Smooth muscle cell (in vitro differentiated cells): ENCODE measurements at regions not wholly inside any gene's neighbourhood (a gene's known extent, or its start where the extent isn't known, plus 50 kb on each side); places are given as distances from the start of the nearest gene placed in this dataset.
"Not testable (repeated sequence)": the region's sequence is repeated elsewhere in the genome, so short reads cannot be mapped to it uniquely, and the experiment has no call there.

Experiments
- DNase-seq: peaks from one replicate; lab custom pipeline; 2025; ENCODE audit not compliant: unreplicated experiment; lab: John Stamatoyannopoulos, UW
- H2AFZ ChIP-seq: fragments of 200-600 bp; sonication (generic); 2 replicates; pipeline ENCODE4 v1.6.0; 2016; ENCODE audit warnings: antibody characterized with exemption, low read depth, mild to moderate bottlenecking
- H3F3A ChIP-seq: fragments of 200-600 bp; sonication (generic); 2 replicates; pipeline ENCODE4 v1.6.0; 2017; ENCODE audit warnings: antibody characterized with exemption, low read depth
- H3K27ac ChIP-seq: fragments of 200-600 bp; sonication (generic); 2 replicates; pipeline ENCODE4 v1.5.1; 2016; ENCODE audit warnings: low read depth, mild to moderate bottlenecking
- H3K27me3 ChIP-seq: fragments of 200-600 bp; sonication (generic); 2 replicates; pipeline ENCODE4 v1.6.1; 2016; ENCODE audit warnings: low read depth, mild to moderate bottlenecking
- H3K36me3 ChIP-seq: fragments of 200-600 bp; sonication (generic); 2 replicates; pipeline ENCODE4 v1.5.1; 2016; ENCODE audit warnings: low read depth
- H3K4me1 ChIP-seq: fragments of 200-600 bp; sonication (generic); 2 replicates; pipeline ENCODE4 v1.5.1; 2016; ENCODE audit warnings: low read depth
- H3K4me2 ChIP-seq: fragments of 200-600 bp; sonication (generic); 2 replicates; pipeline ENCODE4 v1.6.0; 2016; ENCODE audit warnings: mild to moderate bottlenecking
- H3K4me3 ChIP-seq: fragments of 200-600 bp; sonication (generic); 2 replicates; pipeline ENCODE4 v1.5.1; 2016; ENCODE audit warnings: mild to moderate bottlenecking
- H3K79me2 ChIP-seq: fragments of 200-600 bp; sonication (generic); 2 replicates; pipeline ENCODE4 v1.6.0; 2016; ENCODE audit warnings: low read depth, mild to moderate bottlenecking
- H3K9ac ChIP-seq: fragments of 200-600 bp; sonication (generic); 2 replicates; pipeline ENCODE4 v1.6.0; 2016; ENCODE audit warnings: low read depth
- H3K9me3 ChIP-seq: fragments of 200-600 bp; sonication (generic); replicated peaks from 2 replicates; pipeline ENCODE4 v1.5.1; 2016; ENCODE audit warnings: low read depth
- H4K20me1 ChIP-seq: fragments of 200-600 bp; sonication (generic); 2 replicates; pipeline ENCODE4 v1.6.0; 2016; ENCODE audit warnings: low read depth
- WGBS: methylation state at CpG from one replicate; pipeline ENCODE4 v1.1.7; 2016; ENCODE audit warnings: low lambda C conversion rate; 5-methylcytosine and 5-hydroxymethylcytosine counted together
- TF ChIP-seq, protein P1 (sequence below): fragments of 200-600 bp; sonication (generic); IDR thresholded peaks from 2 replicates; pipeline ENCODE4 v1.5.1; 2017; ENCODE audit warnings: borderline replicate concordance, mild to moderate bottlenecking, antibody characterized with exemption; ENCODE audit not compliant: insufficient read depth, poor library complexity, severe bottlenecking

DNA sequence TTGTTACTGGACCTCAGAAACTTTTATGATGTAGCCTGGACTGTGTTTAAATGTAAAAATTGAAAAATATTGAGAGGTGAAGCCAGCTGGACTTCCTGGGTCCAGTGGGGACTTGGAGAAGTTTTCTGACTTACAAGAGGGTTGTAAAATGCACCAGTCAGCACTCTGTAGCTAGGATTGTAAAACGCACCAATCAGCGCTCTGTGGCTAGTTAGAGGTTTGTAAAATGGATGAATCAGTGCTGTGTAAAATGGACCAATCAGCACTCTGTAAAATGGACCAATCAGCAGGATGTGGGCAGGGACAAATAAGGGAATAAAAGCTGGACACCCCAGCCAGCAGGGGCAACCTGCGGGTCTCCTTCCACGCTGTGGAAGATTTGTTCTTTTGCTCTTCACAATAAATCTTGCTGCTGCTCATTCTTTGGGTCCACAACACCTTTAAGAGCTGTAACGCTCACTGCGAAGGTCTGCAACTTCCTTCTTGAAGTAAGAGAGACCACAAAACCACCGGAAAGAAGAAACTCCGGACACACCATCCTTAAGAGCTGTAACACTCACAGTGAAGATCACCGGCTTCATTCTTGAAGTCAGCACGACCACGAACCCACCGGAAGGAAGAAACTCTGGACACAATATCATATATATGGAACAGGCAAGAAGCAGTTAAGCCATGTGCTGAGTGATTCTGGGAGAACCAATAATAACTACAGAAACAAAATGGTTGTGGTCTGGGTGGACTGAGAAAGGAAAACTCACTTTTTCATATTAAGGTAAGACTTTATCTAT lies 201.3 kb downstream of the GABRG2 start:
- H3K9ac ChIP-seq = no peak overlapping the region
- H3K4me2 ChIP-seq = no peak overlapping the region
- WGBS = 94% methylated on average over 12 of the region's 12 CpGs
- H3K4me1 ChIP-seq = peaks cover 5% of the 10 kb centered on the region
- H3F3A ChIP-seq = no peaks in the 10 kb centered on the region
- no peak overlapping the region for H2AFZ ChIP-seq
- H3K36me3 ChIP-seq = no peaks in the 10 kb centered on the region
- no peak for DNase-seq
- H4K20me1 ChIP-seq = no peaks in the 10 kb centered on the region
- H3K27me3 ChIP-seq = no peaks in the 10 kb centered on the region
- H3K9me3 ChIP-seq = no peaks in the 10 kb centered on the region
- H3K4me3 ChIP-seq = no peak overlapping the region
- H3K27ac ChIP-seq = no peak overlapping the region
- TF ChIP-seq, protein P1, sequence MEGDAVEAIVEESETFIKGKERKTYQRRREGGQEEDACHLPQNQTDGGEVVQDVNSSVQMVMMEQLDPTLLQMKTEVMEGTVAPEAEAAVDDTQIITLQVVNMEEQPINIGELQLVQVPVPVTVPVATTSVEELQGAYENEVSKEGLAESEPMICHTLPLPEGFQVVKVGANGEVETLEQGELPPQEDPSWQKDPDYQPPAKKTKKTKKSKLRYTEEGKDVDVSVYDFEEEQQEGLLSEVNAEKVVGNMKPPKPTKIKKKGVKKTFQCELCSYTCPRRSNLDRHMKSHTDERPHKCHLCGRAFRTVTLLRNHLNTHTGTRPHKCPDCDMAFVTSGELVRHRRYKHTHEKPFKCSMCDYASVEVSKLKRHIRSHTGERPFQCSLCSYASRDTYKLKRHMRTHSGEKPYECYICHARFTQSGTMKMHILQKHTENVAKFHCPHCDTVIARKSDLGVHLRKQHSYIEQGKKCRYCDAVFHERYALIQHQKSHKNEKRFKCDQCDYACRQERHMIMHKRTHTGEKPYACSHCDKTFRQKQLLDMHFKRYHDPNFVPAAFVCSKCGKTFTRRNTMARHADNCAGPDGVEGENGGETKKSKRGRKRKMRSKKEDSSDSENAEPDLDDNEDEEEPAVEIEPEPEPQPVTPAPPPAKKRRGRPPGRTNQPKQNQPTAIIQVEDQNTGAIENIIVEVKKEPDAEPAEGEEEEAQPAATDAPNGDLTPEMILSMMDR = no peak
- H3K79me2 ChIP-seq = no peaks in the 10 kb centered on the region

DNA sequence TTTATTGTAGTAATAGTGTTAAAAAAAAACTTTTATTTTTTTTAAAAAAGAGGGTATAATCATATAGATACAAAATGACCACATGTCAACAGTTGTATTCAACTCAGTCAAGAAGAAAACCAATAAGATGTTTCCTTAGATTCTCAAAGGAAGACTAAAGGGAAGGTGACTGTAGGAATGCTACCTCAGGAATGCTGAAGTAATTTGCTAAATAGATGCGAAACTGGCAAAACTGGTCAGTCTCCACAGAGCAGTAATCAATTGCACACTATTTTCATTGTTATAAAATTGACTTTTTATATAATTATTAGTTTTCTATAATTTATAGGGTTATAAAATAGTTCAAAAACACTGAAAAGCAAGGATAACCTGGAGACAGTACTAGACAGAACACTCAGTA lies 204.8 kb downstream of the GABRG2 start:
- Histone ChIP-seq H3K4me2 (no peak overlapping the region), H3K4me1 (peaks cover 14% of the 10 kb centered on the region), H4K20me1 (no peaks in the 10 kb centered on the region), H2AFZ (no peak overlapping the region), H3K4me3 (no peak overlapping the region), H3K9ac (no peak overlapping the region), H3K9me3 (no peaks in the 10 kb centered on the region), H3K79me2 (no peaks in the 10 kb centered on the region), H3K27ac (no peak overlapping the region), H3K36me3 (no peaks in the 10 kb centered on the region), H3F3A (no peaks in the 10 kb centered on the region), H3K27me3 (no peaks in the 10 kb centered on the region)
- TF ChIP-seq, protein P1 = no peak
- no peak for DNase-seq
- 74% methylated on average over 1 of the region's 1 CpG for WGBS

DNA sequence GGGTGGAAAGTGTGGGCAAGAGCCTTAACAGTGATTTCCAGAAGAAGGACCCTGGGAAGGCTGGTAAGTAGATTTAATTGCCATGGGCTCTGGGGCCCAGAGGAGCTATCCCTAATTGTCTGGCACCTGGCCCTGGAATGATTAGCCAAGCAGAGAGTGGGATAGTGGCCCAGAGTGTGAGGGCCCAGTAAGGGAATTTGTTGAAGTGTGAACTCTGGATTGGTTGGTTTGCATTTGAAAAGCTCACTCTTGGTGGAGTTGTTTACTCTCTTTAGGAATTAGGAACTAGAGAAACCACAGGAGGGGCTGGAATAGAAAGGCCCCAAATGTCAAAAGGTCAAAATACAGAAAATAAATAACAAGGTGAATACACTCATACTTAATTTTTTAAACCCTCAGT lies 207.1 kb downstream of the GABRG2 start:
- DNase-seq = no peak
- H3K36me3 ChIP-seq = no peaks in the 10 kb centered on the region
- no peak overlapping the region for H3K4me3 ChIP-seq

DNA sequence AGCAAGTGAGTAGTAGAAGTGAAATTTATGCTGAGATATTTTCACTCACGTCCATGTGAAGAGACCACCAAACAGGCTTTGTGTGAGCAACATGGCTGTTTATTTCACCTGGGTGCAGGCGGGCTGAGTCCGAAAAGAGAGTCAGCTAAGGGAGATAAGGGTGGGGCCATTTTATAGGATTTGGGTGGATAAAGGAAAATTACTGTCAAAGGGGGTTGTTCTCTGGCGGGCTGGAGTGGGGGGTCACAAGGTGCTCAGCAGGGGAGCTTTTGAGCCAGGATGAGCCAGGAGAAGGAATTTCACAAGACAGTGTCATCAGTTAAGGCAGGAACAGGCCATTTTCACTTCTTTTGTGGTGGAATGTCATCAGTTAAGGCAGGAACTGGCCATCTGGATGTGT lies 207.8 kb downstream of the GABRG2 start:
- not testable (repeated sequence) for H3F3A ChIP-seq, H2AFZ ChIP-seq, H3K9ac ChIP-seq, H3K9me3 ChIP-seq, H3K27ac ChIP-seq, DNase-seq, H3K79me2 ChIP-seq, H3K36me3 ChIP-seq, H3K27me3 ChIP-seq, H4K20me1 ChIP-seq, H3K4me3 ChIP-seq, H3K4me2 ChIP-seq
- 88% methylated on average over 4 of the region's 4 CpGs for WGBS
- H3K4me1 ChIP-seq = peaks cover 14% of the 10 kb centered on the region

More for the DNA sequence above, 207.1 kb downstream of the GABRG2 start:
- Histone ChIP-seq H3K27ac (no peak overlapping the region), H3K27me3 (no peaks in the 10 kb centered on the region), H3K4me2 (no peak overlapping the region), H4K20me1 (no peaks in the 10 kb centered on the region), H3F3A (no peaks in the 10 kb centered on the region), H3K4me1 (peaks cover 14% of the 10 kb centered on the region), H3K9ac (no peak overlapping the region), H3K9me3 (no peaks in the 10 kb centered on the region), H2AFZ (no peak overlapping the region), H3K79me2 (no peaks in the 10 kb centered on the region)
- TF ChIP-seq, protein P1 = no peak
